ENCODE measurements at regions not wholly inside any gene's neighbourhood (a gene's known extent, or its start where the extent isn't known, plus 50 kb on each side); places are given as distances from the start of the nearest gene placed in this dataset.
"Not testable (repeated sequence)": the region's sequence is repeated elsewhere in the genome, so short reads cannot be mapped to it uniquely, and the experiment has no call there.

- no peak for DNase-seq
These were observed 522.3 kb upstream of the NUDT12 start for GRCh38 chr5:104084896-104085295.

- DNase-seq: no peak
These were observed 520.2 kb upstream of the NUDT12 start for GRCh38 chr5:104082754-104083153.

DNA sequence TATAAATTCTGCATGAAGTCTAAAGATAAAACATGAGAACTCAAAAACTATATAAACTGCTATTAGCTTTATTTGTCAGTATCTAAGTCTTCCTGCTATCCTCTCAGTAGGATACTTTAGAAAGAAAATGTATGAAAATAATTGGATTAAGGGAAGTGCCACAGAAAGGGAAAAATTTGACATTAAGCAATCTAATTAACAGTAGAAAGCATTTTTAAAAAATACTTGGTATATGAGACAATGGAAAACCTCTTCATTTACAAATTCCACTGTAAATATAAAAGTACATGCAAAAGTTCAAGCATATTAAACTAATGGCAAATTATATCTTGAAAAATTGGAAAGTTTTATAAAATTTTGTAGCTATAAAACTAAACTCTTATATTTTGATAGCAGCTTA is 518.6 kb upstream of the NUDT12 start:
- no peak for DNase-seq

DNA sequence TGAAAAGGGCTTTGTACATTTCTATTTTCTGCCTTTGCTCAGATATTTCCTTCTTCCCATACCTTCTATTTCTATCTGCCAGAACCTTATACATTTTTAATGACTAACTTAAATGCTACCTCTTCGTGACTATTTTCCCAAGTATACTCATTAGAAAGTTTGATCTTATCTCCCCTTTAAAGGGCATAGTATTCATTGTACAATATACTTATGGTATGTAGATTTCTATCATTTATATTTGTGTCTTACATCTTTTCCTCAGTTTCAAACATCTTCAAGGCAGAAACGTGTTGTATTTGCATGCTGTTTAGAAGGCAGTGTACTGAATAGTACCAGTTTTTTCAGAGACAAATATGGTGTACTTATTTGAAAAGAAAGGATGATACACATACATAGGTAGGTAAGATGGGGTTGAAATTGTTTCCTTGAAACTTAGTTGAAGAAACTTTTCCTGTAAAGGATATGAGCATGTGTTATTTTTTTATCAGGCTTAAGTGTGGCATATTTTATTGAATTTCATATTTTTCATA is 518.1 kb upstream of the NUDT12 start:
- DNase-seq: no peak

GRCh38 chr5:104079861-104080645 is 517.5 kb upstream of the NUDT12 start:
- DNase-seq: not testable (repeated sequence)

- no peak for DNase-seq
These were observed 509.3 kb upstream of the NUDT12 start for GRCh38 chr5:104071887-104072286.

GRCh38 chr5:104062621-104063377 is 500.2 kb upstream of the NUDT12 start:
- DNase-seq: no peak

DNA sequence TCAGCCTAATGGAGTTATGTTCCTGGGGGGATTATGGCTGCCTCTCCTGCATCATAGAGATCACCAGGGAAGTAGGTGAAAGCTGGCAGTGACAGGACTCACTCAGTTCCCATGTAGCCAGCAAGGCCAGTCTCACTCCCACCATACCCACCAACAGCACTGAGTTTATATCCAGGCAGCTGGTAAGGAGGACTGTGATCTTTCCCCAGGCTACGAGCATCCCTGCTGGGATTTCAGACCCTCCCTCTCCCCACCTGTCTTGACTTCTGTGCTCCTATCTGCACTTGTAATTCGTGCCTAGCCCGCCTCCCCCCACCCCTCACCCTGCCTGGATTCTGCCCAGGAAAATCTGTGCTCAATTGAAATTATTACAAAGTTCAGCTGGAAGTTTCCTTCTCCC is 499.1 kb upstream of the NUDT12 start:
- DNase-seq: no peak

DNA sequence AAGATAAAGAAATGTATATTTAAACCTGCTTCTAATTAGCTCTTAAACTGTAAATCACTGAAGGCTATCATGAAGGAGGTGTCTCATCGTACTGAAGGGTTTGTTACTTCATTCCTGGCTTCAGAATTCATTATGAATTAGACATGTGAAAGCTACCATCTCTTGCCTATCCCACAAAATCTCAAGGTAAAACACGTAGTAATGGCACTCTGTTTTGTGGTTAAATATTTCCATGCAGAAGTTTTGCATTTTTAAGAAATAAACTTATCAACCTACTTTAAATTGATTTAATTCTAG is 490.7 kb upstream of the NUDT12 start:
- no peak for DNase-seq

DNA sequence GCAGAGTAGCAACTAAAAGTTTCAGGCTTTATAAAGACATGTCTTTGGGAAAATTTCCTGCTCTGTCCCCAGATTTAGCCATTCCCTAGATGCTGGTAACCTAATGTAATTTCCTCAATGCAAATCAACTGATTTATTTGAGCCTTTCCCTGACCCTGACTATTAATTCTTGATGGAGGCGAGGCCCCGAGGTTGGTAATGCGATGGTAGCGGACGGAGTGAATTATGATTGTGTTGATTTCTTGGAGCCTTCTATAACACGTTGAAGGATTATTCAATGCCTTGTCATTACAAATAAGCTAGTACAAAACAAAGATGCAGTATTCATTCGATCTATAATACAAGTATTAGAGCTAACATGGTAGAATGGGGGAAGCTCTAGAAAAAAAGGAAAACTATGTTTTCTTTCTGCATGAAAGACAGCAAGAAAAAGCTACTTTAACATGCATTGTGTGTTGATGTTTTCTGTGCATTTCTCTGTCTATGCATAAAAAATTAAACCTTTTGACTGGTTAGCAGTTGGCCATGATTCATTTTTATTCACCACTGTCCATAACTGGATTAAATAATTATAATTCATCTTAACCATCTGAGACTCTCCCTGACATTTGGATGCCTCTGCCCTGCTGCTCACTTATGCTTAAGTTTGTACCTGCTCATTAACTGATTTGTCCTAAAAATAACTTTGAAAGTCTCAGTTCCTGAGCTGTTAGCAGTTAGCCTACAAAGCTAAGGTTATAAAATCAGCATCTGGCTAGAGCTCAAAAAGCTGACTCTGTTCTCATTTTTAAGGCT is 490.2 kb upstream of the NUDT12 start:
- no peak for DNase-seq

GRCh38 chr5:104050436-104050835 is 487.8 kb upstream of the NUDT12 start:
- DNase-seq: no peak

DNA sequence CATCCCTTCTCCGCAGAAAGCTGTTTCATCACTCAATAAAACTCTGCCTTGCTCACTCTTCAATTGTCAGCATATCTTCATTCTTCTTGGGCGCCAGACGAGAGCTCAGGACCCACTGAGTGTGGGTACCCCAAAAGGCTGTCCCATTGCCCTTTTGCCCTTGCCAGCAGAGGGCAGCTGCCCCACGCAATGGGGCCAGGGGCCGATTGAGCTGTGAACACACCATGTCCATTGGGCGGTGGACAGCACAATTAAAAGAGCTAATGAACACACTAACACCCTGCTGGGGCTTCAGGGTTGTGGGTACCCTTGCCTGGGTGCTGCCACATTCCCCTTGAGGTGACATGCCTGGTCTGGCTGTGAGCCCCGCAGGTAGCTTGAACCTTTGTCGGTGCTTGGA is 487.2 kb upstream of the NUDT12 start:
- no peak for DNase-seq

- no peak for DNase-seq
These were observed 485.6 kb upstream of the NUDT12 start for GRCh38 chr5:104048231-104048630.

- peak; percentile 10 for DNase-seq
These were observed 483.4 kb upstream of the NUDT12 start for GRCh38 chr5:104045987-104046386.

- DNase-seq: not testable (repeated sequence)
These were observed 477.3 kb upstream of the NUDT12 start for GRCh38 chr5:104039871-104040270.

- DNase-seq: not testable (repeated sequence)
These were observed 474.5 kb upstream of the NUDT12 start for GRCh38 chr5:104037136-104037535.

GRCh38 chr5:104033186-104033585 is 470.6 kb upstream of the NUDT12 start:
- DNase-seq: not testable (repeated sequence)

GRCh38 chr5:104024538-104024937 is 461.9 kb upstream of the NUDT12 start:
- DNase-seq: no peak

DNA sequence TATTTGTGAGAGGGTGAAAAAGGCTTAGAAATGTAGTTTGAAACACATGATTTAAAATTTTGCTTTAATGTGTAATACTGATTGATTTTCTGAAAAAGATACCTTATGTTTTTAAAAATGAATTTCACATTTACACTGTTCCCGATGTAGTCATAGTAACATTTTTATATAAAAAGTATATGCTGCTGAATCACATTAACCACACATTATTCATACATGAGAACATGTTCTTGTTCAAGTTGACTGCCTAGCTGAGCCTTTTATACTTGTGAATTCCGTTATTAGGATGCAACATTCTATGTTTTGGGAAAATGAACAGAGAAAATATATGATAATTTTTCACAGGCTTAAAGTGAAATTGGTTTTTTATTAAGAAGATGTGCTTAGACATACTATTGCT is 461.1 kb upstream of the NUDT12 start:
- DNase-seq: no peak

GRCh38 chr5:104019956-104020355 is 457.4 kb upstream of the NUDT12 start:
- DNase-seq: no peak

GRCh38 chr5:104018299-104018698 is 455.7 kb upstream of the NUDT12 start:
- no peak for DNase-seq

- DNase-seq: no peak
These were observed 454.1 kb upstream of the NUDT12 start for GRCh38 chr5:104016646-104017045.

GRCh38 chr5:104015765-104016164 is 453.2 kb upstream of the NUDT12 start:
- no peak for DNase-seq

Measured in retina (tissue), 1 donor.